DND-41 (cell line): ENCODE measurements at regions not wholly inside any gene's neighbourhood (a gene's known extent, or its start where the extent isn't known, plus 50 kb on each side); places are given as distances from the start of the nearest gene placed in this dataset.

Source experiments
- EZH2 ChIP-seq: IDR thresholded peaks from 3 replicates; pipeline ENCODE4 v1.6.1; 2012; ENCODE audit warnings: borderline replicate concordance, low read depth, mild to moderate bottlenecking, moderate library complexity, low read length, inconsistent platforms; ENCODE audit not compliant: severe bottlenecking
- TF ChIP-seq, protein P1 (sequence below): IDR thresholded peaks from 2 replicates; pipeline ENCODE4 v1.5.1; 2012; ENCODE audit warnings: borderline replicate concordance, low read length, moderate library complexity, mild to moderate bottlenecking; ENCODE audit not compliant: poor library complexity, severe bottlenecking; ENCODE audit errors: extremely low read depth

DNA sequence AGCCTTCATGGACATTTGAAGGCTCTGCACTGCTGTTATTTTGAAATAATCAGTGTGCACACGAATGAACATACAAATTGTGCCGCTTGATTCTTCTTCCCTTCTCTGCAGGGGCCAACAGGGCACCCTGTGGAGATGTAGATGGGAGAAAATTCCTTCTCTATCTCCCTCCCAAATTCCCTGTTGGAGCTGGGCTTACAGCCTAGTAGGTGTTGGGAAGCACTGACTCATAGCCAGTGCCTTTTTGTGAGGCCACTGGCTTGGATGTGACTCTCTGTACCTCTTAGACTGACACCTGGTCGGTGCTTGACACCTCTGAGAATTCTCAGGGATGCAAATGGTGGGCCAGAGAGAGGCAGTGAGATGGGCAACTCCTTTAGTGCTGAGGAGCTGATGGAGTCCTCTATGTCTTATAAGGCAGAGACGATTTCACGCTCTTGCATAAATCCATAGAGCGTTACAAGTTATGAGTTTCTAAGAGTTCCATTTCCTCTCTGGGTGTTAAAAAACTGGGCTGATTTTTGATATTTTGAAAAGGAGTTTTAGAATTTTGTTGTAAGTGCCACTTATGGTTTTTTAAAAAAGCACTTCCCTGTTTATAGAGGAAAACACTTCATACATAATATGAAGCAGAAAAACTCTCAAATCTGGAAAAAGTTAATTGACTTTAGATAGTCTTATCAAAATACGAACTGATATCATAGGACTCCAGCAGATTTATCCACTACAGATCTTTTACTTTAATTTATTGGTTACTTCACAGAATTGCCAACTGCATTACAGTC is 89.8 kb upstream of the MAP3K7 start:
- TF ChIP-seq, protein P1, sequence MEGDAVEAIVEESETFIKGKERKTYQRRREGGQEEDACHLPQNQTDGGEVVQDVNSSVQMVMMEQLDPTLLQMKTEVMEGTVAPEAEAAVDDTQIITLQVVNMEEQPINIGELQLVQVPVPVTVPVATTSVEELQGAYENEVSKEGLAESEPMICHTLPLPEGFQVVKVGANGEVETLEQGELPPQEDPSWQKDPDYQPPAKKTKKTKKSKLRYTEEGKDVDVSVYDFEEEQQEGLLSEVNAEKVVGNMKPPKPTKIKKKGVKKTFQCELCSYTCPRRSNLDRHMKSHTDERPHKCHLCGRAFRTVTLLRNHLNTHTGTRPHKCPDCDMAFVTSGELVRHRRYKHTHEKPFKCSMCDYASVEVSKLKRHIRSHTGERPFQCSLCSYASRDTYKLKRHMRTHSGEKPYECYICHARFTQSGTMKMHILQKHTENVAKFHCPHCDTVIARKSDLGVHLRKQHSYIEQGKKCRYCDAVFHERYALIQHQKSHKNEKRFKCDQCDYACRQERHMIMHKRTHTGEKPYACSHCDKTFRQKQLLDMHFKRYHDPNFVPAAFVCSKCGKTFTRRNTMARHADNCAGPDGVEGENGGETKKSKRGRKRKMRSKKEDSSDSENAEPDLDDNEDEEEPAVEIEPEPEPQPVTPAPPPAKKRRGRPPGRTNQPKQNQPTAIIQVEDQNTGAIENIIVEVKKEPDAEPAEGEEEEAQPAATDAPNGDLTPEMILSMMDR = no peak
- no peak for TF ChIP-seq EZH2
